Stimulated activated CD8-positive, alpha-beta memory T cell treated with anti-CD3 and anti-CD28 coated beads, Interleukin-12 subunit alpha, Interleukin-12 subunit beta, amount 100 ng/mL, for 24 hours (primary cell): ENCODE measurements at regions not wholly inside any gene's neighbourhood (a gene's known extent, or its start where the extent isn't known, plus 50 kb on each side); places are given as distances from the start of the nearest gene placed in this dataset.
"Not testable (repeated sequence)": the region's sequence is repeated elsewhere in the genome, so short reads cannot be mapped to it uniquely, and the experiment has no call there.

Experiments
- DNase-seq: peaks from one replicate; pipeline ENCODE4 v3.0.0-alpha.2; 2020; ENCODE audit errors: extremely low read depth

- DNase-seq, result no peak
Observed at GRCh38 chr12:91249518-91250272, 67.1 kb upstream of the DCN start.

- DNase-seq, result no peak
Observed at GRCh38 chr12:91249054-91249453, 66.4 kb upstream of the DCN start.

- DNase-seq, result not testable (repeated sequence)
Observed at GRCh38 chr12:91243177-91243576, 60.6 kb upstream of the DCN start.

- DNase-seq, result no peak
Observed at GRCh38 chr12:91241756-91242155, 59.1 kb upstream of the DCN start.

- no peak for DNase-seq
Observed at GRCh38 chr12:91240386-91241095, 57.9 kb upstream of the DCN start.

GRCh38 chr12:91239481-91239880 lies 56.9 kb upstream of the DCN start:
- DNase-seq, result no peak
